Osteoblast (primary cell): ENCODE measurements at regions not wholly inside any gene's neighbourhood (a gene's known extent, or its start where the extent isn't known, plus 50 kb on each side); places are given as distances from the start of the nearest gene placed in this dataset.
"Not testable (repeated sequence)": the region's sequence is repeated elsewhere in the genome, so short reads cannot be mapped to it uniquely, and the experiment has no call there.

Source experiments
- DNase-seq: peaks from one replicate; pipeline ENCODE4 v3.0.0; 2011; ENCODE audit warnings: low spot score, mixed read lengths; ENCODE audit not compliant: insufficient read length; ENCODE audit errors: missing footprints
- H2AFZ ChIP-seq: 2 replicates; pipeline ENCODE4 v1.6.0; 2011; ENCODE audit warnings: mild to moderate bottlenecking, low read length
- H3K27ac ChIP-seq: 2 replicates; pipeline ENCODE4 v1.5.1; 2011; ENCODE audit warnings: mild to moderate bottlenecking, low read depth, low read length, moderate library complexity
- H3K27me3 ChIP-seq: 2 replicates; pipeline ENCODE4 v1.6.0; 2012; ENCODE audit warnings: mild to moderate bottlenecking, control low read depth, inconsistent platforms, low read length, moderate library complexity; ENCODE audit not compliant: insufficient read depth
- H3K36me3 ChIP-seq: 2 replicates; pipeline ENCODE4 v1.5.1; 2011; ENCODE audit warnings: mild to moderate bottlenecking, low read length, control low read depth, moderate library complexity; ENCODE audit not compliant: insufficient read depth
- H3K4me1 ChIP-seq: 2 replicates; pipeline ENCODE4 v1.5.1; 2011; ENCODE audit warnings: mild to moderate bottlenecking, low read length, control low read depth, moderate library complexity; ENCODE audit not compliant: insufficient read depth
- H3K4me2 ChIP-seq: 2 replicates; pipeline ENCODE4 v1.6.0; 2011; ENCODE audit warnings: mild to moderate bottlenecking, low read length; ENCODE audit not compliant: insufficient read depth
- H3K4me3 ChIP-seq: fragments of 200-600 bp; sonication (generic); 3 replicates; pipeline ENCODE4 v1.5.1; 2012; ENCODE audit warnings: mild to moderate bottlenecking, low read length, inconsistent platforms; ENCODE audit not compliant: insufficient read depth
- H3K79me2 ChIP-seq: 2 replicates; pipeline ENCODE4 v1.6.0; 2012; ENCODE audit warnings: mild to moderate bottlenecking, low read length, control low read depth, inconsistent platforms; ENCODE audit not compliant: insufficient read depth
- H3K9me3 ChIP-seq: 2 replicates; pipeline ENCODE4 v1.5.1; 2011; ENCODE audit warnings: low read depth, low read length, control low read depth
- H4K20me1 ChIP-seq: 2 replicates; pipeline ENCODE4 v1.6.0; 2012; ENCODE audit warnings: mild to moderate bottlenecking, low read length, control low read depth; ENCODE audit not compliant: insufficient read depth
- CTCF ChIP-seq: IDR thresholded peaks from 2 replicates; pipeline ENCODE4 v1.5.1; 2011; ENCODE audit warnings: mild to moderate bottlenecking, low read depth, low read length, moderate library complexity; ENCODE audit errors: extremely low read depth

DNA sequence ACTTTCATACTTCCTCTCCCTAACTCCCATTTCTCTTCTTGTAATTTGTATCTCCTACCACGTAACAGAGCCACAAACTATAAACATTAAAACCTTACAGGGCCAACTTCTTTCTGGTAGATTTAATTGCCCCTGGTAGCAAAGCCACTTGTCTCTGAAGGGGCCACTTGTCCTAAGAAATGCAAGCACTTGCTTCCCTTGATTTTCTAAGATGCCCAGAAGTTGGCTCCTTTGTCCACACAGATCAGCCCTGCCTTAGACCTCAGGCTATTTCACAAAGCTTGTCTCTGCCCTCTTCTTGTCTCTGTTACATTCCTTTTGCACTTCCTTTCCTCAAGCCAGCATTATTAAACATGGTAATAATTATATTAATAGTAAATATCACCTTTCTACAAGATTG is 80.6 kb upstream of the CXXC4 start:
- TF ChIP-seq CTCF = no peak
- Histone ChIP-seq H3K4me2 (no peak overlapping the region), H2AFZ (no peak overlapping the region), H3K27ac (no peak overlapping the region), H3K27me3 (no peaks in the 10 kb centered on the region), H3K79me2 (no peaks in the 10 kb centered on the region), H3K4me1 (no peaks in the 10 kb centered on the region), H3K4me3 (no peak overlapping the region), H4K20me1 (no peaks in the 10 kb centered on the region), H3K36me3 (no peaks in the 10 kb centered on the region), H3K9me3 (peaks cover 6% of the 10 kb centered on the region)
- DNase-seq = no peak

DNA sequence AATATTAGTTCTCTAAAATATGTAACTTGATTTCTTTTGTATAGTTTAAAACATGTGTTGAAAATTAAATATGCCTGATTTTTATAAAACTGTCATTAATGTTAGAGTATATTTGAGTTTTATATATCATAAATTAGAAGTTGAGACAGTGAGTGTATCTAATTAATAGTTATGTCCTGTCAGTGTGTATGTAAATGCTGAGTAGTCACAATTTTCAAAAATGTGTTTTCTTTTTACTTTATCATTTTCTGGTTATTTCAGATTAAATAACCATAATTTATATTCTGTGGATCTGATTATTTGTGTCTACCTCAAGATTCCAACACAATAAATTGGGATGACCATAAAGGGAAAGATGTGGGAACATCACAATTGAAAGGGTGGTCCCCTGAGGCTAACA is 82.7 kb upstream of the CXXC4 start:
- no peaks in the 10 kb centered on the region for H3K4me1 ChIP-seq
- no peak for DNase-seq
- no peaks in the 10 kb centered on the region for H3K27me3 ChIP-seq
- peaks cover 5% of the 10 kb centered on the region for H3K9me3 ChIP-seq
- no peak overlapping the region for H3K4me2 ChIP-seq
- H3K79me2 ChIP-seq = no peaks in the 10 kb centered on the region
- no peaks in the 10 kb centered on the region for H4K20me1 ChIP-seq
- TF ChIP-seq CTCF = no peak
- no peak overlapping the region for H2AFZ ChIP-seq
- H3K27ac ChIP-seq = no peak overlapping the region
- H3K36me3 ChIP-seq = no peaks in the 10 kb centered on the region
- H3K4me3 ChIP-seq = no peak overlapping the region

DNA sequence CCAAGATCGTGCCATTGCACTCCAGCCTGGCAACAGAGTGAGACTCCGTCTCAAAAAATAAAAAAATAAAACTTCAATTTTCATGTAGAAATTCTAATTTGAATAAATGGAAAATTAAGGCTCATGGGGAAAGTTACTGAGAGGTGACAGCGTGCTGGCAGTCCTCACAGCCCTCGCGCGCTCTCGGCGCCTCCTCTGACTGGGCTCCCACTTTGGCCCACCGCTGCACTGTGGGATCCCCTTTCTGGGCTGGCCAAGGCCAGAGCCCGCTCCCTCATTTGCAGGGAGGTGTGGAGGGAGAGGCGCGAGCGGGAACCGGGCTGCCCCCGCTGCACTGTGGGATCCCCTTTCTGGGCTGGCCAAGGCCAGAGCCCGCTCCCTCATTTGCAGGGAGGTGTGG is 86.8 kb upstream of the CXXC4 start:
- not testable (repeated sequence) for H3K36me3 ChIP-seq, H3K4me2 ChIP-seq, H3K79me2 ChIP-seq, H3K27ac ChIP-seq, H4K20me1 ChIP-seq, H3K9me3 ChIP-seq, H2AFZ ChIP-seq, H3K27me3 ChIP-seq, DNase-seq, H3K4me3 ChIP-seq, H3K4me1 ChIP-seq

- not testable (repeated sequence) for H3K9me3 ChIP-seq, H3K27ac ChIP-seq, H3K27me3 ChIP-seq, H2AFZ ChIP-seq, H3K36me3 ChIP-seq, DNase-seq, H3K4me1 ChIP-seq, H3K4me3 ChIP-seq, H4K20me1 ChIP-seq, H3K79me2 ChIP-seq, H3K4me2 ChIP-seq
Observed at GRCh38 chr4:104582056-104582455, 87.4 kb upstream of the CXXC4 start.

- no peak overlapping the region for H3K4me2 ChIP-seq
- H3K9me3 ChIP-seq = no peaks in the 10 kb centered on the region
- H3K4me1 ChIP-seq = no peaks in the 10 kb centered on the region
- no peak for DNase-seq
- TF ChIP-seq CTCF = no peak
- H3K79me2 ChIP-seq = no peaks in the 10 kb centered on the region
- H4K20me1 ChIP-seq = no peaks in the 10 kb centered on the region
- no peak overlapping the region for H2AFZ ChIP-seq
- H3K27ac ChIP-seq = no peak overlapping the region
- no peaks in the 10 kb centered on the region for H3K27me3 ChIP-seq
- H3K4me3 ChIP-seq = no peak overlapping the region
- H3K36me3 ChIP-seq = no peaks in the 10 kb centered on the region
Observed at GRCh38 chr4:104589264-104589868, 94.7 kb upstream of the CXXC4 start.
